Muscle of back (tissue), 3 donors: ENCODE measurements at regions not wholly inside any gene's neighbourhood (a gene's known extent, or its start where the extent isn't known, plus 50 kb on each side); places are given as distances from the start of the nearest gene placed in this dataset.
A peak's percentile ranks its signal among the peaks of the same experiment; 100 is the strongest.

Experiments used
- DNase-seq, 3 donors: peaks; one replicate each; pipeline versions ENCODE4 v3.0.0 to v3.0.0-alpha.2; 2013

GRCh38 chr11:97140885-97141494 is 751.2 kb downstream of the JRKL start:
- no peak for DNase-seq

- no peak for DNase-seq
Measured at GRCh38 chr11:97143463-97143862, 753.6 kb downstream of the JRKL start.

GRCh38 chr11:97149741-97150140 is 759.9 kb downstream of the JRKL start:
- no peak for DNase-seq

- DNase-seq, result no peak
Measured at GRCh38 chr11:97157221-97157740, 767.5 kb downstream of the JRKL start.

GRCh38 chr11:97158243-97158642 is 768.4 kb downstream of the JRKL start:
- DNase-seq, result peak in 1 of 3 donors; percentile 16

GRCh38 chr11:97163631-97164191 is 773.9 kb downstream of the JRKL start:
- DNase-seq, result peak; percentile 16 to 86 (median 67)

- peak in 1 of 3 donors; percentile 13 for DNase-seq
Measured at GRCh38 chr11:97201743-97202612, 812.2 kb downstream of the JRKL start.

- no peak for DNase-seq
Measured at GRCh38 chr11:97202613-97203292, 812.9 kb downstream of the JRKL start.

GRCh38 chr11:97218011-97218410 is 828.2 kb downstream of the JRKL start:
- DNase-seq, result peak in 1 of 3 donors; percentile 55

- DNase-seq, result no peak
Measured at GRCh38 chr11:97223647-97224046, 833.8 kb downstream of the JRKL start.

GRCh38 chr11:97224396-97224795 is 834.6 kb downstream of the JRKL start:
- DNase-seq, result no peak

GRCh38 chr11:97225794-97226193 is 836.0 kb downstream of the JRKL start:
- DNase-seq, result peak in 1 of 3 donors; percentile 32

GRCh38 chr11:97229936-97230335 is 840.1 kb downstream of the JRKL start:
- DNase-seq, result no peak

GRCh38 chr11:97231231-97231630 is 841.4 kb downstream of the JRKL start:
- DNase-seq, result peak; percentile 16 to 59 (median 34)

GRCh38 chr11:97234016-97234415 is 844.2 kb downstream of the JRKL start:
- DNase-seq, result no peak

- no peak for DNase-seq
Measured at GRCh38 chr11:97237151-97237550, 847.3 kb downstream of the JRKL start.

- DNase-seq, result no peak
Measured at GRCh38 chr11:97247601-97248000, 857.8 kb downstream of the JRKL start.

- peak in 1 of 3 donors; percentile 9 for DNase-seq
Measured at GRCh38 chr11:97254790-97255189, 865.0 kb downstream of the JRKL start.

- DNase-seq, result no peak
Measured at GRCh38 chr11:97259434-97259833, 869.6 kb downstream of the JRKL start.

- no peak for DNase-seq
Measured at GRCh38 chr11:97259884-97260283, 870.1 kb downstream of the JRKL start.

GRCh38 chr11:97263183-97263858 is 873.5 kb downstream of the JRKL start:
- no peak for DNase-seq
